ENCODE measurements at regions not wholly inside any gene's neighbourhood (a gene's known extent, or its start where the extent isn't known, plus 50 kb on each side); places are given as distances from the start of the nearest gene placed in this dataset.
A peak's percentile ranks its signal among the peaks of the same experiment; 100 is the strongest.

DNA sequence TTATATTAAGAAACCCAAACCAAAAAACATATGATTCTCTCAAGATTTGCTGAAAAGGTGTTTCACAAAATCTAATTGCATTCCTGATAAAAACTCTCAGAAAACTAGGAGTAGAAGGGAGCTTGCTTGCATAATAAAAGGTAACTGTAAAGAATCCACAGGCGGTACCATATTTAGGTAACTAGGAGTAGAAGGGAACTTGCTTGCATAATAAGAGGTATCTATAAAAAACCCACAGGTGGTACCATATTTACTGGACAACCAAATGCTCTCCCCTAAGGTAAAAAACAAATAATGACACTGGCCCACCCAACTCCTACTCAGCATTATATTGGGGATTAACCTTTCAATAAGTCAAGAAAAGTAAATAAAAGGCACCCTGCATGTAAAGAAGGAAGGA is 57.5 kb upstream of the FCN1 start:
- Histone ChIP-seq H3K4me3 (ENCODE audit: low read depth, low read length) (no peak overlapping the region), H3K27me3 (replicated peaks; ENCODE audit: control insufficient read depth, insufficient read depth, low read length) (no peaks in the 10 kb centered on the region), H3K9me3 (no peaks in the 10 kb centered on the region), H3K36me3 (ENCODE audit: control insufficient read depth, insufficient read depth, low read length) (no peaks in the 10 kb centered on the region), H3K4me1 (no peaks in the 10 kb centered on the region)
- Mint-ChIP-seq H3K9me3 (ENCODE audit: unreplicated experiment) (no peaks in the 10 kb centered on the region), H3K4me1 (ENCODE audit: low read depth, unreplicated experiment) (no peaks in the 10 kb centered on the region), H3K4me3 (ENCODE audit: unreplicated experiment) (no peak overlapping the region), H3K27me3 (ENCODE audit: insufficient read depth, unreplicated experiment) (peaks cover 25% of the 10 kb centered on the region), H3K27ac (ENCODE audit: unreplicated experiment) (no peak overlapping the region), H3K36me3 (ENCODE audit: insufficient read depth, unreplicated experiment) (no peaks in the 10 kb centered on the region)
- ChIA-PET CTCF (no interaction called here), POLR2A (no interaction called here)
- no TSS peak for BruUV-seq (replicated peaks)
- TF ChIP-seq, protein P1, sequence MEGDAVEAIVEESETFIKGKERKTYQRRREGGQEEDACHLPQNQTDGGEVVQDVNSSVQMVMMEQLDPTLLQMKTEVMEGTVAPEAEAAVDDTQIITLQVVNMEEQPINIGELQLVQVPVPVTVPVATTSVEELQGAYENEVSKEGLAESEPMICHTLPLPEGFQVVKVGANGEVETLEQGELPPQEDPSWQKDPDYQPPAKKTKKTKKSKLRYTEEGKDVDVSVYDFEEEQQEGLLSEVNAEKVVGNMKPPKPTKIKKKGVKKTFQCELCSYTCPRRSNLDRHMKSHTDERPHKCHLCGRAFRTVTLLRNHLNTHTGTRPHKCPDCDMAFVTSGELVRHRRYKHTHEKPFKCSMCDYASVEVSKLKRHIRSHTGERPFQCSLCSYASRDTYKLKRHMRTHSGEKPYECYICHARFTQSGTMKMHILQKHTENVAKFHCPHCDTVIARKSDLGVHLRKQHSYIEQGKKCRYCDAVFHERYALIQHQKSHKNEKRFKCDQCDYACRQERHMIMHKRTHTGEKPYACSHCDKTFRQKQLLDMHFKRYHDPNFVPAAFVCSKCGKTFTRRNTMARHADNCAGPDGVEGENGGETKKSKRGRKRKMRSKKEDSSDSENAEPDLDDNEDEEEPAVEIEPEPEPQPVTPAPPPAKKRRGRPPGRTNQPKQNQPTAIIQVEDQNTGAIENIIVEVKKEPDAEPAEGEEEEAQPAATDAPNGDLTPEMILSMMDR (IDR thresholded peaks at IDR 0.05; ENCODE audit: insufficient read depth in 1 of 2, low read depth in 1 of 2, low read length in 1 of 2, severe bottlenecking in 1 of 2, unreplicated experiment in 1 of 2) = no peak
- intact Hi-C loops (cut with micrococcal nuclease; ENCODE audit: unreplicated experiment) = no loop called here
- no peak for DNase-seq

DNA sequence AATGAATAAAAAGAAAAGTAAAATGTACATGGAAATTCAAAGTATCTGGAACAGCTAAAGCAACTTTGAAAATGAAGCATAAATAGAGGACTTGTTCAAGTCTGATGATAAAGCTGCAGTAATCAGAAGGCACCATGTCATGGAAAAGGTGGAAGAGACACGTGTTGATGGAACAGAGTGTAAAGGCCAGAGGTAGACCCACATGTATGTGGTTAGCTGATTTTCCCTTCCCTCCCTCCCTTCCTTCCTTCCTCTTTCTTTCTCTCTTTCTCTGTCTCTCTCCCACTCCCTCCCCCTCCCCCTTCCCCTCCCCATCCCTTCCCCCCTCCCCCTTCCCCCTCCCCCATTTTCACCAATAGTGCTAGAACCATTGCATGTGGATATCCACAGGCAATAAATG is 58.7 kb upstream of the FCN1 start:
- Histone ChIP-seq H3K36me3 (ENCODE audit: control insufficient read depth, insufficient read depth, low read length) (no peaks in the 10 kb centered on the region), H3K4me3 (ENCODE audit: low read depth, low read length) (no peak overlapping the region), H3K9me3 (no peaks in the 10 kb centered on the region), H3K4me1 (no peaks in the 10 kb centered on the region), H3K27me3 (replicated peaks; ENCODE audit: control insufficient read depth, insufficient read depth, low read length) (no peaks in the 10 kb centered on the region)
- no TSS peak for BruUV-seq (replicated peaks)
- DNase-seq = no peak
- Mint-ChIP-seq H3K27ac (ENCODE audit: unreplicated experiment) (no peak overlapping the region), H3K4me3 (ENCODE audit: unreplicated experiment) (no peak overlapping the region), H3K36me3 (ENCODE audit: insufficient read depth, unreplicated experiment) (no peaks in the 10 kb centered on the region), H3K4me1 (ENCODE audit: low read depth, unreplicated experiment) (no peaks in the 10 kb centered on the region), H3K27me3 (ENCODE audit: insufficient read depth, unreplicated experiment) (peaks cover 29% of the 10 kb centered on the region), H3K9me3 (ENCODE audit: unreplicated experiment) (peaks cover 4% of the 10 kb centered on the region)
- ChIA-PET POLR2A (no interaction called here), CTCF (no interaction called here)
- intact Hi-C loops (cut with micrococcal nuclease; ENCODE audit: unreplicated experiment) = no loop called here
- TF ChIP-seq, protein P1 (IDR thresholded peaks at IDR 0.05; ENCODE audit: insufficient read depth in 1 of 2, low read depth in 1 of 2, low read length in 1 of 2, severe bottlenecking in 1 of 2, unreplicated experiment in 1 of 2) = no peak

DNA sequence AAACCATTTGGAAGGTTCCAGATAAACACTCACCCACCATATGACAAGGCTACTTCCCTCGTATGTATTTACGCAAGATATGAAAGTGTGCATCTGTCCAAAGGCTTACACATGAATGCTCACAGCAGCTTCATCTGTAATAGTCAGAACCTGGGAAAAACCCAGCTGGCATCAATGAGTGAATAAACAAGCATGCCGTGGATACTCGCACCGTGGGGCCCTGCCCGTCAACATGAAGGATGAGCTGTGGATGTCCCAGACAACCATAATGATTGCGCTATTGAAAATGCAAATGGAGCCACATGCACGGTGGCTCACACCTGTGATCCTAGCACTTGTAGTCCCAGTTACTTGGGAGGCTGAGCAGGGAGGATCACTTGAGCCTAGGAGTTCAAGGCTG is 60.6 kb upstream of the FCN1 start:
- Histone ChIP-seq H3K36me3 (ENCODE audit: control insufficient read depth, insufficient read depth, low read length) (no peaks in the 10 kb centered on the region), H3K27me3 (replicated peaks; ENCODE audit: control insufficient read depth, insufficient read depth, low read length) (no peaks in the 10 kb centered on the region), H3K9me3 (no peaks in the 10 kb centered on the region), H3K4me1 (no peaks in the 10 kb centered on the region), H3K4me3 (ENCODE audit: low read depth, low read length) (no peak overlapping the region)
- Mint-ChIP-seq H3K4me1 (ENCODE audit: low read depth, unreplicated experiment) (no peaks in the 10 kb centered on the region), H3K27me3 (ENCODE audit: insufficient read depth, unreplicated experiment) (peaks cover 22% of the 10 kb centered on the region), H3K27ac (ENCODE audit: unreplicated experiment) (no peak overlapping the region), H3K4me3 (ENCODE audit: unreplicated experiment) (no peak overlapping the region), H3K36me3 (ENCODE audit: insufficient read depth, unreplicated experiment) (no peaks in the 10 kb centered on the region), H3K9me3 (ENCODE audit: unreplicated experiment) (peaks cover 14% of the 10 kb centered on the region)
- intact Hi-C loops (cut with micrococcal nuclease; ENCODE audit: unreplicated experiment) = no loop called here
- no TSS peak for BruUV-seq (replicated peaks)
- DNase-seq = peak in 1 of 2 experiments; percentile 9
- ChIA-PET CTCF (no interaction called here), POLR2A (no interaction called here)
- TF ChIP-seq, protein P1 (IDR thresholded peaks at IDR 0.05; ENCODE audit: insufficient read depth in 1 of 2, low read depth in 1 of 2, low read length in 1 of 2, severe bottlenecking in 1 of 2, unreplicated experiment in 1 of 2) = no peak
